ENCODE measurements at regions not wholly inside any gene's neighbourhood (a gene's known extent, or its start where the extent isn't known, plus 50 kb on each side); places are given as distances from the start of the nearest gene placed in this dataset.
"Not testable (repeated sequence)": the region's sequence is repeated elsewhere in the genome, so short reads cannot be mapped to it uniquely, and the experiment has no call there.

DNA sequence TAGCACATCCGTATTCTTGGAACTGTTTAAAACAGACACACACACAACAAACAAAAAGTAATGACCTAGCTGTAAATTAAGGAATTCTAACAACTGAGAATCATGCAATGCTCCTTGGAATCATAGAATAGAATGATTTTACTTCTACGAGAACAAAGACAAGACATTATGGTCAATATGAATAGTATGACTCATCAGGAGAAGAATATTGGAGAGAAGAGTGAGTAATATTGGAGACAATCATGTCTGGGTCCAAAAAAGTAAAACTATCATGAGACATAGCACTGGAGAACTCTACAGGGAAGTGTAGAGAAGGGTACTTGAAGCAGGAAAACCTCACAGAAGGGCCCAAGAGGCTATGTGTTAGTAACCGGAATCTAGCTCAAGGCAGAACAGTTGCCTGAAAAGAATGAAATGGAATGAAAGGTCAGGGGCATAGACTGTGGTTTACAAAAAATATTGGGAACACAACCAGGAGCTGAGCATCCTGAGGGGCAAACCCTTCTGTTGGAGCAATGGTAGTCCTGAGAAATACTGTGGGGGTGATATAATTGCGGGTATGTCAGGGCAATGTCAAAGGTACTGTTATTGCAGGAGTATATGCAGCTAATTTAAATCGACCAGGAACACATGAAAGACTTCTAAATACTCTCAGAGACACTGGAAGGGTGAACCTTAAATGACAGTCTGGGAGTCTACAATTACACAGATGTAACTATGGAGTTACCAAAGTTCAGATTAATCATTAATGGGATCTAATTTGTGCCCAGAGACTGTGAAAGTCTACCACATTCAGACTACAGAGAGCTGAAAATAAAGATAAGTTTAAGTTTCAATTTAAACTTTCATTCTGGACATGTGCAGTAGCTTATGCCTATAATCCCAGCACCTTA is 201.2 kb downstream of the BCHE start:
- WGBS (ENCODE audit: insufficient coverage, insufficient read length) = no CpG with 5 or more reads among the region's 5 CpGs

DNA sequence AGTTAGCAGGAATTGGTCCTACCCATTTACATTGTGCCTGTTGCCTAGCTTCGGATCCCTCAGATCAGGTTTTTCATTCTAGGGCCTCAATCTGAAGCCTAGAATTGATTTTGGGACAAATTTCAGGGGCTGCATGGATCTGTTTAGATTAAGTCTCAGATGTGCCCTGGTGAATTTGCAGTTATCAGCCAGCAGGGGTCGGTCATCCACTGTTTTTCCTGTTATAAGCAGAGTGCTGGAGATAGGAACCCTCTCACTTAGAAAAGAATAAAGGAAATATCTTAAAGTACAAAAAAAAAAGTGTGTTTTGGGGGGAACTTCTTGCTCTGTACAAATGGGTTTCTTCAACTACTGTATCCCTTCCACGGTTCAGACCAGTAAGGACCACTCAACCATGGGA is 212.5 kb downstream of the BCHE start:
- H3K9me3 ChIP-seq (ENCODE audit: control insufficient read depth, insufficient read depth, low read length) = no peaks in the 10 kb centered on the region
- H3K4me1 ChIP-seq (ENCODE audit: control insufficient read depth, insufficient read depth, low read length) = no peaks in the 10 kb centered on the region
- H3K4me3 ChIP-seq (ENCODE audit: low read length) = no peak overlapping the region
- no peaks in the 10 kb centered on the region for H3K27me3 ChIP-seq (ENCODE audit: control insufficient read depth, insufficient read depth, low read length)
- no peaks in the 10 kb centered on the region; the same call in 1 of the 2 replicates for H3K36me3 ChIP-seq (ENCODE audit: control insufficient read depth, insufficient read depth, low read length)
- no peak overlapping the region for H3K27ac ChIP-seq (ENCODE audit: low read length)
- WGBS (ENCODE audit: insufficient coverage, insufficient read length) = no CpG with 5 or more reads among the region's 3 CpGs
- DNase-seq (ENCODE audit: low read depth, low spot score) = peak; percentile 5

More for the DNA sequence above, 201.2 kb downstream of the BCHE start:
- Histone ChIP-seq H3K9me3 (ENCODE audit: control insufficient read depth, insufficient read depth, low read length) (no peaks in the 10 kb centered on the region), H3K27ac (ENCODE audit: low read length) (no peak overlapping the region), H3K27me3 (ENCODE audit: control insufficient read depth, insufficient read depth, low read length) (no peaks in the 10 kb centered on the region), H3K36me3 (ENCODE audit: control insufficient read depth, insufficient read depth, low read length) (no peaks in the 10 kb centered on the region), H3K4me1 (ENCODE audit: control insufficient read depth, insufficient read depth, low read length) (no peaks in the 10 kb centered on the region), H3K4me3 (ENCODE audit: low read length) (no peak overlapping the region)
- no peak for DNase-seq (ENCODE audit: low read depth, low spot score)

DNA sequence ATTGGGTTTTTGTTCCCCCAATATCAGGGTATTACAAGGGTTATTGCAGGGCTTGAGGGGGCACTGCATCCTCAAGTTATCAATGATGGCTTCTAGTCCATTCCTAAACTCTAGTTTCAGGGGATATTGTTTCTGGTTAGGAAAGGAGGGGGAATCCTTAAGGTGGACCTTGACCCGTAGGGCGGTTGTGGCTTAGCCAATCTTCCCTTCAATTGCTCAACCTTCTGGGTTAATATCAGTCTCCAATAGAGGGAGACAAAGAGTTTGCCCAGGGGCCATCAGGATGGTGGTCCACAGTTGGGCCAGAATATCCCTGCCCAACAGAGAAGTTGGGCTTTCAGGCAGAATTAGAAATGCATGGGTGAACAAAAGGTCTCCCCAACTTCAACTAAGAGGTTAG is 214.9 kb downstream of the BCHE start:
- Histone ChIP-seq H3K27ac (ENCODE audit: low read length) (no peak overlapping the region), H3K9me3 (ENCODE audit: control insufficient read depth, insufficient read depth, low read length) (no peaks in the 10 kb centered on the region), H3K27me3 (ENCODE audit: control insufficient read depth, insufficient read depth, low read length) (no peaks in the 10 kb centered on the region), H3K4me3 (ENCODE audit: low read length) (no peak overlapping the region), H3K4me1 (ENCODE audit: control insufficient read depth, insufficient read depth, low read length) (no peaks in the 10 kb centered on the region), H3K36me3 (ENCODE audit: control insufficient read depth, insufficient read depth, low read length) (no peaks in the 10 kb centered on the region; the same call in 1 of the 2 replicates)
- no CpG with 5 or more reads among the region's 2 CpGs for WGBS (ENCODE audit: insufficient coverage, insufficient read length)
- DNase-seq (ENCODE audit: low read depth, low spot score) = no peak

DNA sequence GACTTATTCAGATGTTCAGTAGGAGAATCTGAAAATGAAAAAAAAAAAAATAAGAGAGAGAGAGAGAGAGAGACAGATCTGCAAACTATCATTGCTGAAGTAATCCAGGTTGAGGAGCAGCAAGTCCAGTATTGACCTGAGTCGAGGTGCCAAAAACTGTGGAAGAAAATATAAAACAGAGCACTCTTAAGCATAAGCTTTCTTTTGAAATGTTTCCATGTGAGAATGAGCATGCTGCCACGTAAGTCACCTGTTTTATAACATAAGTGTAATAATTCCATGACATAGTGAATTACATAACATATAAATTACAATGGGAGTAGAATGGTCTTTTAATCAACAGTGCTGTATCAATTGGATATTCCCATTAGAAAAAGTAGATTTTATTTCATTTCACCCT is 218.2 kb downstream of the BCHE start:
- WGBS (ENCODE audit: insufficient coverage, insufficient read length) = no CpG with 5 or more reads among the region's 2 CpGs
- H3K36me3 ChIP-seq (ENCODE audit: control insufficient read depth, insufficient read depth, low read length) = no peaks in the 10 kb centered on the region
- H3K27me3 ChIP-seq (ENCODE audit: control insufficient read depth, insufficient read depth, low read length) = no peaks in the 10 kb centered on the region
- H3K9me3 ChIP-seq (ENCODE audit: control insufficient read depth, insufficient read depth, low read length) = no peaks in the 10 kb centered on the region
- H3K4me3 ChIP-seq (ENCODE audit: low read length) = no peak overlapping the region
- DNase-seq (ENCODE audit: low read depth, low spot score) = no peak
- H3K4me1 ChIP-seq (ENCODE audit: control insufficient read depth, insufficient read depth, low read length) = no peaks in the 10 kb centered on the region
- no peak overlapping the region for H3K27ac ChIP-seq (ENCODE audit: low read length)

- Histone ChIP-seq H3K36me3 (ENCODE audit: control insufficient read depth, insufficient read depth, low read length) (no peaks in the 10 kb centered on the region), H3K27ac (ENCODE audit: low read length) (no peak overlapping the region), H3K4me1 (ENCODE audit: control insufficient read depth, insufficient read depth, low read length) (no peaks in the 10 kb centered on the region), H3K4me3 (ENCODE audit: low read length) (no peak overlapping the region), H3K27me3 (ENCODE audit: control insufficient read depth, insufficient read depth, low read length) (no peaks in the 10 kb centered on the region), H3K9me3 (ENCODE audit: control insufficient read depth, insufficient read depth, low read length) (no peaks in the 10 kb centered on the region)
- DNase-seq (ENCODE audit: low read depth, low spot score) = no peak
These were observed 220.1 kb downstream of the BCHE start for GRCh38 chr3:165617134-165617533.

- no peaks in the 10 kb centered on the region for H3K9me3 ChIP-seq (ENCODE audit: control insufficient read depth, insufficient read depth, low read length)
- no peaks in the 10 kb centered on the region for H3K27me3 ChIP-seq (ENCODE audit: control insufficient read depth, insufficient read depth, low read length)
- H3K4me1 ChIP-seq (ENCODE audit: control insufficient read depth, insufficient read depth, low read length) = no peaks in the 10 kb centered on the region
- H3K4me3 ChIP-seq (ENCODE audit: low read length) = no peak overlapping the region
- no CpG with 5 or more reads among the region's 1 CpG for WGBS (ENCODE audit: insufficient coverage, insufficient read length)
- H3K27ac ChIP-seq (ENCODE audit: low read length) = no peak overlapping the region
- no peaks in the 10 kb centered on the region for H3K36me3 ChIP-seq (ENCODE audit: control insufficient read depth, insufficient read depth, low read length)
- no peak for DNase-seq (ENCODE audit: low read depth, low spot score)
These were observed 222.9 kb downstream of the BCHE start for GRCh38 chr3:165614337-165614736.

DNA sequence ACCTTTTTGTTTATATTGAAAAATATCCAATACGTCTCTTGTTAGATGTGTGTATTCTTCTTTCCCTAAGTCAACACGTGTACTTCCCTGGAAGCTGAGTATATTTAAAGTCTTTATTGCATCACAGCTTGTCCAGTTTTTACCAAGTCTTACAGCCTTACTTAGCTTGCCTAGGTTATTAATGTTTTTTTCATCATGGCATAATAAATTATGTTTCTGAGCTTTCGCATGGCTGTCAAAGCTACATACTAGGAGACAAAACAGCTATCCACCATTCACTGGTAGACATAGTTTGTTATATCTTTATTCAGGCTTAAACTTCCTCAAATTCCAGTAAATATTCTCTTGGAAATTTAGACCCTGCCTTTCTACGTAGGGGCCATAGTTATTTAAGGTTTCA is 224.2 kb downstream of the BCHE start:
- no peaks in the 10 kb centered on the region for H3K27me3 ChIP-seq (ENCODE audit: control insufficient read depth, insufficient read depth, low read length)
- WGBS (ENCODE audit: insufficient coverage, insufficient read length) = no CpG with 5 or more reads among the region's 4 CpGs
- no peak for DNase-seq (ENCODE audit: low read depth, low spot score)

GRCh38 chr3:165607221-165607620 is 230.0 kb downstream of the BCHE start:
- Histone ChIP-seq H3K9me3 (ENCODE audit: control insufficient read depth, insufficient read depth, low read length) (no peaks in the 10 kb centered on the region), H3K4me1 (ENCODE audit: control insufficient read depth, insufficient read depth, low read length) (no peaks in the 10 kb centered on the region), H3K4me3 (ENCODE audit: low read length) (no peak overlapping the region), H3K36me3 (ENCODE audit: control insufficient read depth, insufficient read depth, low read length) (no peaks in the 10 kb centered on the region), H3K27me3 (ENCODE audit: control insufficient read depth, insufficient read depth, low read length) (no peaks in the 10 kb centered on the region), H3K27ac (ENCODE audit: low read length) (no peak overlapping the region)
- DNase-seq (ENCODE audit: low read depth, low spot score) = no peak

More for the DNA sequence above, 224.2 kb downstream of the BCHE start:
- H3K9me3 ChIP-seq (ENCODE audit: control insufficient read depth, insufficient read depth, low read length) = no peaks in the 10 kb centered on the region
- H3K27ac ChIP-seq (ENCODE audit: low read length) = no peak overlapping the region
- no peak overlapping the region for H3K4me3 ChIP-seq (ENCODE audit: low read length)
- H3K36me3 ChIP-seq (ENCODE audit: control insufficient read depth, insufficient read depth, low read length) = no peaks in the 10 kb centered on the region
- H3K4me1 ChIP-seq (ENCODE audit: control insufficient read depth, insufficient read depth, low read length) = no peaks in the 10 kb centered on the region

- H3K4me1 ChIP-seq (ENCODE audit: control insufficient read depth, insufficient read depth, low read length) = no peaks in the 10 kb centered on the region
- H3K27ac ChIP-seq (ENCODE audit: low read length) = no peak overlapping the region
- H3K9me3 ChIP-seq (ENCODE audit: control insufficient read depth, insufficient read depth, low read length) = no peaks in the 10 kb centered on the region
- no peaks in the 10 kb centered on the region for H3K27me3 ChIP-seq (ENCODE audit: control insufficient read depth, insufficient read depth, low read length)
- WGBS (ENCODE audit: insufficient coverage, insufficient read length) = no CpG with 5 or more reads among the region's 2 CpGs
- no peak overlapping the region for H3K4me3 ChIP-seq (ENCODE audit: low read length)
- H3K36me3 ChIP-seq (ENCODE audit: control insufficient read depth, insufficient read depth, low read length) = no peaks in the 10 kb centered on the region
- no peak for DNase-seq (ENCODE audit: low read depth, low spot score)
These were observed 234.0 kb downstream of the BCHE start for GRCh38 chr3:165603196-165603595.

- not testable (repeated sequence) for H3K4me1 ChIP-seq (ENCODE audit: control insufficient read depth, insufficient read depth, low read length); H3K36me3 ChIP-seq (ENCODE audit: control insufficient read depth, insufficient read depth, low read length); H3K27me3 ChIP-seq (ENCODE audit: control insufficient read depth, insufficient read depth, low read length); DNase-seq (ENCODE audit: low read depth, low spot score); H3K27ac ChIP-seq (ENCODE audit: low read length); H3K9me3 ChIP-seq (ENCODE audit: control insufficient read depth, insufficient read depth, low read length); H3K4me3 ChIP-seq (ENCODE audit: low read length)
- WGBS (ENCODE audit: insufficient coverage, insufficient read length) = no CpG with 5 or more reads among the region's 13 CpGs
These were observed 264.7 kb downstream of the BCHE start for GRCh38 chr3:165572566-165572965.

DNA sequence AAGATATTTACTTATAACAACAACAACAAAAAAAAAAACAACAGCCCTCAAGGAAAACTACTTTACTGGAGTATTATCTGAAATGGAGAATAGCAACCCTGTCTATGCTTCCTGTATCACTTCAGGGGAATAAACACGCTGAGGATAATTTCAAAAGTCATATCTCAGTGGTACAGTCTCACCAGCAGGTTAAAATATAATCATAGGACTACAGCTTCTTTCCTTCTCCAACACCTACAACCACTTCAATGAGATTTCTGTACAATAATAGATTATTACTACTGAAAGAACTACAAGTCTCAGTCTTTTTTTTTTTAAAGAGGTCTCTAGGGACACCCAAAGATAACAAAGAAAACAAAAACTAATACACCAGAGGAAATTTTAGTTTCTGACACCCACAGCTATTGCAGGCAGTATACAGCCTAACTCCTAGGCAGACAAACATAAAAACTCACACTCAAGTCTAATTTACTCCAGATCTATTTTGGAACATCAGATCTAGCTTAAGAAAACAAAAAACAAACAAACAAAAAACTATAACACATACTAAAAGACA is 268.2 kb downstream of the BCHE start:
- no peak for DNase-seq (ENCODE audit: low read depth, low spot score)
- Histone ChIP-seq H3K27me3 (ENCODE audit: control insufficient read depth, insufficient read depth, low read length) (no peaks in the 10 kb centered on the region), H3K4me3 (ENCODE audit: low read length) (no peak overlapping the region), H3K9me3 (ENCODE audit: control insufficient read depth, insufficient read depth, low read length) (no peaks in the 10 kb centered on the region), H3K36me3 (ENCODE audit: control insufficient read depth, insufficient read depth, low read length) (no peaks in the 10 kb centered on the region), H3K4me1 (ENCODE audit: control insufficient read depth, insufficient read depth, low read length) (no peaks in the 10 kb centered on the region), H3K27ac (ENCODE audit: low read length) (no peak overlapping the region)
- WGBS (ENCODE audit: insufficient coverage, insufficient read length) = no CpG with 5 or more reads among the region's 1 CpG
